ENCODE measurements at regions not wholly inside any gene's neighbourhood (a gene's known extent, or its start where the extent isn't known, plus 50 kb on each side); places are given as distances from the start of the nearest gene placed in this dataset.

DNA sequence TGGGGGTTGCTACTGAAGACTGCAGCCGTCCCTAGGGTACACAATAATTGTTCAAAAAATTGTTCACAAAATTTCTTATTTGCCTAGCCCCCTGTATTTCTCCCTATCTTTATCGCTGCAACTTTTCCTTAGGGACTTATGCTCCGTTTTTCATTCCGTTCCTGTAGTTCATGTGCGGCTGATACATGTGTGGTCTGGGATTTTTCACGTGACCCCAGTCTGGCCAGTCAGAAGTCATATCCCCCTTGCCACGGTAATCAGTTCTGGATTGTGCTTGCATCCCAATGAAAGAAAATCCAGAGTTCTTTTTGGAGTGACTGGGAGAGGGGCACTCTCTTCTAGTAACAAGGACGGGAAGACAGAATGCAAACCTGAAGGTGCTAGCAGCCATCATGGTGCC is 610.7 kb upstream of the C16orf82 start:
- TF ChIP-seq, protein P1, sequence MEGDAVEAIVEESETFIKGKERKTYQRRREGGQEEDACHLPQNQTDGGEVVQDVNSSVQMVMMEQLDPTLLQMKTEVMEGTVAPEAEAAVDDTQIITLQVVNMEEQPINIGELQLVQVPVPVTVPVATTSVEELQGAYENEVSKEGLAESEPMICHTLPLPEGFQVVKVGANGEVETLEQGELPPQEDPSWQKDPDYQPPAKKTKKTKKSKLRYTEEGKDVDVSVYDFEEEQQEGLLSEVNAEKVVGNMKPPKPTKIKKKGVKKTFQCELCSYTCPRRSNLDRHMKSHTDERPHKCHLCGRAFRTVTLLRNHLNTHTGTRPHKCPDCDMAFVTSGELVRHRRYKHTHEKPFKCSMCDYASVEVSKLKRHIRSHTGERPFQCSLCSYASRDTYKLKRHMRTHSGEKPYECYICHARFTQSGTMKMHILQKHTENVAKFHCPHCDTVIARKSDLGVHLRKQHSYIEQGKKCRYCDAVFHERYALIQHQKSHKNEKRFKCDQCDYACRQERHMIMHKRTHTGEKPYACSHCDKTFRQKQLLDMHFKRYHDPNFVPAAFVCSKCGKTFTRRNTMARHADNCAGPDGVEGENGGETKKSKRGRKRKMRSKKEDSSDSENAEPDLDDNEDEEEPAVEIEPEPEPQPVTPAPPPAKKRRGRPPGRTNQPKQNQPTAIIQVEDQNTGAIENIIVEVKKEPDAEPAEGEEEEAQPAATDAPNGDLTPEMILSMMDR (IDR thresholded peaks at IDR 0.05; ENCODE audit: low read depth, low read length, poor library complexity, severe bottlenecking) = no peak
- no peak for TF ChIP-seq EZH2phosphoT487 (IDR thresholded peaks at IDR 0.05; ENCODE audit: borderline replicate concordance, low read length)
